GM18502 (cell line): ENCODE measurements at regions not wholly inside any gene's neighbourhood (a gene's known extent, or its start where the extent isn't known, plus 50 kb on each side); places are given as distances from the start of the nearest gene placed in this dataset.

Source experiments
- ATAC-seq: cut with Tn5 transposase; IDR thresholded peaks from one replicate; pipeline ENCODE4 v1.9.1; 2021; ENCODE audit warnings: mild to moderate bottlenecking; ENCODE audit not compliant: unreplicated experiment, poor library complexity

DNA sequence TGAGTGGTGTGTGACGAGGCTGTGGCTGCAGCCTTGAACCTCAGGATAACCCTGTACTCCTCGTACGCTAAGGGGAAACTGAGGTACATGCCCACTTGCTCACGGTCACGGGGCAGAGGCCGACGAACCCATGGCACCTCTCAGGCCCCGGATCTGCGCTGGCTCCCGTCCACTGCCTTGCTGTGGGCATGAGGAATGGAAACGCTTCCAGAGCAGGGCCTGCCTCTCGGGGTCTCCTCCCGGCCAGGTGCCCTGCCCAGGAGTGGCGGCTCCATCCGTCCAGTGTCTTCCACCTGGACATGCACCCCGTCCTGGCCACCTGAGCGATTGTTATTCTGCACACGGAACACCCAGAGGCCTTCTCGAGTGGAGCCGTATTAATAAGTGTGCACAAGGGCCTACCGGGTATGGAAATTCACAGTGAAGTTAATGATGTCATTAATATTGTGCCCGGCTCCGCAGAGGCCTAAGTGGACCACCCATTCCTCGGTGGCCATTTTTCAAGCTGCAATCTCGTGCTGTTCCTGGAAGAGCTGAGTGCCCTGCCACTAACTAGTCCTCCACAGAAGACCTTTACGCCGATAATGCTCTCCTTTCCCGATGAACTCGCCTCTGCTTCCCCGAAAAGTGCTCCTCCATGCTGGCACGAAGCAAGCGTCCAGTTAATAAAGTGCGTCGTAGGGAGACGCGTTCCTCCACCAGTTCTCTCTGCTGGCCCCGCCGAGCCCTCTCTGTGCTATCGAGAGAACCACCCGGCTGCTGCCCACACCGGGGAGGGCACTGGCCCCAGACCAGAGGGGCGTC, 927.9 kb downstream of the BRD1 start:
- no peak for ATAC-seq

DNA sequence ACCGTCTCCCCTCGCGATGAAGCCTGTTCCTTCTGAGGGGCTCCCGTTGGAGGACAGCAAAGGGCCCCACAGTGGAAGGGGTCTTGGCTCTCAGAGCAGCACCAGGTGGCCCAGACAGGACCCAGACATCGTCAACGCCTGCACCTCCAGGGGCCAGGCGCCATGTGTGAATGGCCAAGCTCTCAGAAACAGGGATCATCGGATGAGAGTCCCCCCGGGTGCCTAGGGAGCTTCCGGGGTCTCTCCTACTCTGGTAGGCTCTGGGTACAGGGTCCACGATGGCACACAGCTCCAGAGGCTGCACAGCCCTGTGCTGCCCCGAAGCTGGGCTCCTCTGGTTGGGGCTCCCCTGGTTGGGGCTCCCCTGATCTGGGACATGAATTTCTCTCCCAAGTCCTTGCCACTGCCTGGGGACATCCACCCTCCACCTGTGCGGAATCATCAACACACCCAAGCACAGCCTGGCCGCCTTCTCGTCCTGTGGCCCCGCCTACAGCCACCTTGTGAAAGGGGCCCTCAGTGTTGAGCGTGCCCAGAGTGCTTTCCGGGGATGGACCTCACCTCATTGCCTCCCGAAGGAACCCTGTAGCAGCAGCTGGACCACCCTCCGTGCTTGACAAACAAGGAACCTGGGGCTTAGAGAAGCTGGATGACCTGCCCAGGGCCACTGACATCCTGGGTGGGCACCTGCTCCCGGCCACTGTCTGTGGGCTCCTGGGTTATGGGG, 929.0 kb downstream of the BRD1 start:
- ATAC-seq, result no peak

DNA sequence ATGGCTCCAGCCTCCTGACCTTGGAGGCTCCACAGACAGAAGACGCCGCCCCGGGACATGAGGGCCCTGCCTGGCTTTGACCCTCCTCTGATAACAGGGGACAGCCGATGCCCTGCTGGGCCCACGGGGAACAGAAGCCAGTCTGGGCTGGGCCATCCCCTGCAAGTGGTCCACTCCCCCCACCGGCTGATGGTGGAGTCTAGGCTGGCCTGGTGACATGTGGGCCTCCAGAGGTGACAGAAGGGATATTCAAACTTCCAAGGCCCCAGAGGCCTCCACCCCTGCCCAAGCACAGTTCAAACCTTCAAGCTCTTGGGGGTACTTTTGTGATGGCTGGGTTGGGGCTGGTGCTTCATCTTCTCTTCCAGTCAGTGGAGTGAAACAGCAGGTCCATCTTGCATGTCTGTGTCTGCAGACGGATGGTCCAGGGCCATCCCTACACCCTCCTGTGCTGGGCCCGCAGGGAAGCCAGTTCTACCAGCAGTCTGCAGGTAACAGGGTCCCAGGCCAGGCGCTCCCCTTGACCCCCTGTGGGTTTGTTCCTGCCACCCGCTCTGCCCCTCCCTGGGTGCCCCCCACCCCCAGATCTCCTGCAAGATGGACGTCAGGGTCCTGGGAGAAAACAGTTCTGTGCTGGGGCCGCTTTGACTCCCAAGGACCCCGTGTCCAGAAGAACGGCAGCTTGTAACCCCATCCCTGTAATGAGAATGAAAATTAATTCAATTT, 929.9 kb downstream of the BRD1 start:
- no peak for ATAC-seq

DNA sequence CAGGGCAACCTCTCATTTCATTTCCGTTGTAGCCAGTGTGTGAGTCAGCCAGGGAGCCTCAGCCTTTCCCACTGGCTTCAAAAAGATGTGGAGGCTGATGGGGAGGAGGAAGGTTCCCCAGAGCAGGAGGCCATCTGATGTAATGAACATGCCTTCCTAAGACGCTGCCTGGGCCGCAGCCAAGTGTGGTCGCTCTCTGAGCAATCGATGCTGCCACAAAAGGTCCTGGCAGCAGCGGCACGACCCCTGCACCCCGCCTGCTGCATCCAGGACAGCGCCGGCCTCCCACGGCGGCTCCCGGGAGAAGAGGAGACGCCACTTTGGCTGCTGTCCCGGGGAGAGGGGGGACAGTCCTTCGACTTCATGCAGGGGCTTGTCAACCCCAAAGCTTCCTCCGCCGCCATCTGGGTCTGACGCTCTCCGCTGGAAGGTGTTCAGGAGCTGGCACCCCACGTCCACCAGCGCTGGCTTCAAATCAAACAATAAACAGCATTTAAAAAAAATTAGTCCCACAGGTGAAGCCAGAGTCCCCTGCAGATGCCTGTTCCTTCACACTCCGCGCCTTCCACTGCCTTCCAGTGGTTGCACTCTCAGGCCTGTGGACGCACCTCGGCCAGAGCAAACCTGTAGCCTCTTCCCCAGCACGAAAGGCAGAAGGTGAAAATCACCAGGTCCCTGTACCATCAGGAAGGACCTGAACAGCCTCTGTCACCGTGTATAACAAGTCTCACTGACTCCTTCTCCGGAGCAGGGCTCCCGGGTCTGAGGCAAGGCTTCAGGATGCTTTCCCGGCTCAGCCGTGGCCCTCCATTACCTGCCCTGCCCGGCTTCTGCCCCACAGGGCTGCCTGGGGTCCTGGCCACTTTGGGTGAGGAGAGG, 930.7 kb downstream of the BRD1 start:
- ATAC-seq, result no peak

DNA sequence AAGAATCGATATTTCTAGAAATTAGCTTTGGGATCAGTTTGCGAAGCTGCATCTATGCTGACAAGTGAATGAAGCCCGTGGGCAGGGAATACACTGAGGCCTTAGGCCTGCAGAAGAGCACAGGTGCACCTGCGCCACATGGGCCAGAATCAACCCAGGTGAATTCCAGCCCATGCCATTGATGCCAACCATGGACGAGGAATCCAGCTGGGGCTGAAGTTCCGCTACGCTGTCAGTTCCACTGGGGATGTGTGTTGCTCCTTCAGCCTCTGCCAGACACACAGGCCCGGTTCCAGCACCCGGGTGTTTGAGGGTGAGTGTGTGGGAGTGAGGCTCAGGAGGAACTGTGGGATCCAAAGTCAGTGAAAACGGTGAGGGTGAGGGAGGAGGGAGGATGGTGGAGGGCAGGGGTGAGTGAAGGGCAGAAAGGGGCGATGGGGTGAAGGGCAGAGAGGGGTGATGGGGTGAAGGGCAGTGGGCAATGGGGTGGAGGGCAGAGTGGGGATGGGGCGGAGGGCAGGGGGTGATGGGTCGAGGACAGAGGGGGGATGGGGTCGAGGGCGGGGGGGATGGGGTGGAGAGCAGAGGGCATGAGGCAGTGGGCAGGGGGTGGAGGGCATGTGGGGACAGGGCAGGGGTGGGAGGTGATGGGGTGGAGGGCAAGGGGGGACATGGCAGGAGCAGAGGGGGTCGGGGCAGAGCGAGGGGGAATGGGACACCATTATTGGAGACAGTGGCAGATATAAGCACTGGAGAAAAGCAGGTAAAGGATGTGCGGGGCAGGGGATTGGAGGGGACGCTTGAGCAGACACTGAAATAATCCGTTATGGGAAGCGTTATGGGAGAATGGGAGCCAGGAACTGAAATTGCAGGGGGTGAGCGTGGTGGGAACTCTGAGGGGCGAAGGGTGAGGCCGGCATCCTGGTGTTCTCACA, 931.6 kb downstream of the BRD1 start:
- no peak for ATAC-seq

DNA sequence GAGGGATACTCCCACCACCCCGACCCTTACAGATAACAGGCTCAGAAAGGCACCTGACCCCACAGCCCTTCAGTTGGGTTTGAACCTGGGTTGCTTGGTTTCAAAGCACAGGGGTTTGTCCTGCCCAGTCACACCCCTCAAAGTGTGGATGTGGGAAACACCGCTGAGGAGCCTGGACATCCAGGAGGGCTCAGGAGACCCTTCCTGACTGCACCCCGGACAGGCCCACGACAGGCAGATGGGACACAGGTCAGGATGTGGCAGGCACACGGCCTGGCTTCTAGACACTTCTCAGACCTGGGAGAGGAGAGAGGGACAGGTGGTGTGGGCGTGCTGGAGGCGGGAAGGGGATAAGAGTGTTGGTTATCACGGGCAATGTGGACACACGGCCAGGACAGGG, 932.3 kb downstream of the BRD1 start:
- ATAC-seq, result no peak

DNA sequence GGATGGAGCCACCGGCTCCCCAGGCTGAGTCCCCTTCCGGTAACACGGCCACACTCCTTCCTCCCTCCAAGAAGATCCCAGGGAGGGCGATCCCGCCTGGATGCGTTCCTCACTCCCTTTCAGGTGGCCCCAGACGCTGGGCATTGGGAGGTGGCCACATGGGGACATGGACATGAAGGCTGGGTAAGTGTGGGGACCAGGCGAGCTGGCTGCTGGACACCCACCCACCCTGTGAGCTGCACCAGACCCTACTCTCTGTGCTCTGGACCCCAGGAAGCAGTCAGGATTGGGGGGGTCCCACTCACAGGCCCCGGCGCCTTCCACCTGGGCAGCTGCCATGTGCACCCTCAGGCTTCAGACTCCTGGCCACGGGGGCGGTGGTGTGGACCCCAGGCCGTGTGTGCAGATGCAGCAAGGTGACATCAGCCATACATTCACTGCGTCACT, 932.8 kb downstream of the BRD1 start:
- no peak for ATAC-seq

DNA sequence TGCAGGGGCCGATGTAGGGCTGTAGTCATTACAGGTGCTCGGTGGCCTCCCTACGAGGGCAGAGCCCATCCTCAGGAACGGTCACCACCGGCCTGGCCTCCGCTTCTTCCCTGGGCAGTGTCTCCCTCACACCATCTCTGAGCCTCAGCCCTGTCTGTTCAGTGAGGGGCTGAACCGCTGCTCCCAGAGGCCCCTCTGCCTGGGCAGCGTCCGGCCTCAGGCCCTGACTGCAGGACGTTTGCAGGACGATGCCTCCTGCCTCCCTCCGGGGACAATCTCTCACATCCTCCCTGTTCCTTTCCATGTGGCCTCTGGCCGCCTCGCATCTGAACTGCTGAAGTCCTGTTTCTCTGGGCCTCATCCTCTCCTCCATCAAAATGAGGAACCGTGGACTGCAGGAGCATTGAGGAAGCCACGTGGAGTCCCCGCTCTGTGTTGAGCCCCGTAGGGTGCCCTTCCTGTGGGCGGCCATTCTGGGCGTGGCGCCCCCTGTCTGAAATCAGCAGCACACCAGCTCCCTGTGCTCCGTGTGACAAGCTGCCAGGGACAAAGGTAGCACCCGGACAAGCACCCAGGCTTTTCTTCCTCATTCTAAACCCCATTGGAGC, 933.5 kb downstream of the BRD1 start:
- no peak for ATAC-seq

DNA sequence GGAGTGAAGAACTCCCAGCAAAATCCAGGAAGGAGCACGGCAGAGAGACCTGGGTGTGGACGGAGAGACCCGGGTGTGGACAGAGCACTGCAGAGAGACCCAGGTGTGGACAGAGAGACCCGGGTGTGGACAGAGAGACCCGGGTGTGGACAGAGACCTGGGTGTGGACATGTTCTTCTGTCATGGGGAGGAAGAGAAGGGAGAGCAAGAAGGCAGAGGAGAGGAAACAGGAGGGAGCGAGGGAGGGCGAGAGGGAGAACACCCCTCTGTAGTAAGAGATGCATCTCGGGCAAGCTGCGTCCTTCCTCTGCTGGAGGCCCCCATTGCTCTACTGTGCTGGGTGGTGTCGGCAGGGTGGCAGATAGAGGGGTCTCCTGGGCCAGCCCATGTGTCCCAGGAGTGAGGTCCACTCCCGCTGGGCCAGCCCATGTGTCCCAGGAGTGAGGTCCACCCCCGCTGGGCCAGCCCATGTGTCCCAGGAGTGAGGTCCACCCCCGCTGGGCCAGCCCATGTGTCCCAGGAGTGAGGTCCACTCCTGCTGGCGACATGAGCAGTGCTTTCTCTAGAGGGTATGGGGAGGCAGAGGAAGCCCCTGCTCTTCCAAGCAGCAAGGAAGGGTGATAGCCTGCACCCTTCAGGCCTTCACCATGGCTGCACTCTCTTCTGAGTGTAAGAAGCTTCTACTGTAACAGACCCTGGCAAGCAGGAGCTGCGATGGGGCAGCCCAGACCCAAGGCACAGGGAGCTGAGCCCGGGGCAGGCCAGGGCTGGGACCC, 934.2 kb downstream of the BRD1 start:
- no peak for ATAC-seq

DNA sequence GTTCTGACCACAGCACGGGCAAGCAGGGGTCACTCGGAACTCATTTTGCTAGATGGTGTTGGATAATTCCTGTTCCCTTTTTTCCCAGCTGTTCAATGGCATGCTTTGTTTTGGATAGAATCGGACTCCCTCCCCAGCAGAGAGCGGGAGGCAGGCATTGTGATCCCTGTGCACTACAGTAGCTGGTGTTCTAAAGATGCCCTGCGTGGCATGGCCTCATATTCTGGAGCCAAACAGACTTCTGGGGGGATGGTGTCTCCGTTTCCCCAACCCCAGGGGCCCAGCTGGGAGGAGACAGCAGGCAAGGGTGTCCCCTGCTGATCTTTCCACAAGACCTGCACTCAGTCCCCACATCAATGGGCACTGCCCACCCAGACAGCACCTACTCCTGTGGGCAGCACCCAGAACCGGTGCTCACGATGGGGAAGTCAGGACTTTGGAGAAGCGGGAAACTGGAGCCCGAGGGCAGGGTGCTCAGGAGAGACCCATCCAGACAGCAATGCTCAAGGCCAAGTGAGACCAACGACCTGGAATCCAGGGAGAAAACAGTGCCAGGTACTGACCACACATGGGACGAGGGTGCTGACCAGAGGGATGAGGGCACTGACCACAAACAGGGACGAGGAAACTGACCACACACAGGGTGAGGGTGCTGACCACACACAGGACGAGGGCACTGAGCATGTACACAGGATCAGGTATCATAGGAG, 934.9 kb downstream of the BRD1 start:
- no peak for ATAC-seq

DNA sequence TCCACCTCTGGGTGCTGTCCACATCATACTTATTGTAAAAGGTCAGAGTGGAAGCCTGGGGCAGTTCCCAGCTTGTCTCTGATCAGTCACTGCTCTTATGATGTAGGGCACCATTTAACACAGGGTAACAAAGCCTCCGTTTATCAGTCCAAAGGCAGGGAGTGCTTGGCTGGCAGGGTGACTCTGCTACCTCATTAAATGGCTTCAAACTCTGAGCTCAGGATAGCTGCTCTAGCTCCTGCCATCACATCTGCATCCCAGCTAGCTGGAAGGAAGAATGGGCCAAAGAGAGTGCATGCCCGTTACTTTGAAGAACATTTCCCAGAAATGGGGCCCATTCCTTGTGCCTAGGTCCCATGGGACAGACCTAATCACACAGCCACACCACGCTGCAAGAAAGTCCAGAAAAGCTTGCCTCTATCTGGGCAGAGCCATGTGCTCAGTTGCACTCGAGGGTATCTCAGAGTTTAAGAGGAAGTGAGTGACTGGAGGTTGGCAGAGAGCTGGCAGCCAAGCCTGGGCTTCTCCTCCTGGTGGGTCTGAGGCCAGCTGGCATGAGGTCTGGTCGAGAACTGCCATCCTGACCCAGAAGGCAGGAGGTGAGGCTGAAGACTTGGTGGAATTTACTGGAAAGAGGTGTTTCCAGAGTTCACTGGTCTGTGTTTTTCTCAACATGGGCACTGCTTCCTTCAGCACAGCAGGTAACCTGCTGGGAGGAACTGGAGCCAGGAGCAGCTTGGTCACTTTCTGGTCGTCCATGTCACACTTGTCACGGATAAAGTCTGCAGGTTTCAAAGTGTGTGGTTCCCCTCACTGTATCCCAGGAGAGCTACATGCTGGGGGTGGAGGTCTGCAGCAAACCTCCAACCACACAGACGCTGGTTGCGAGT, 935.7 kb downstream of the BRD1 start:
- no peak for ATAC-seq

DNA sequence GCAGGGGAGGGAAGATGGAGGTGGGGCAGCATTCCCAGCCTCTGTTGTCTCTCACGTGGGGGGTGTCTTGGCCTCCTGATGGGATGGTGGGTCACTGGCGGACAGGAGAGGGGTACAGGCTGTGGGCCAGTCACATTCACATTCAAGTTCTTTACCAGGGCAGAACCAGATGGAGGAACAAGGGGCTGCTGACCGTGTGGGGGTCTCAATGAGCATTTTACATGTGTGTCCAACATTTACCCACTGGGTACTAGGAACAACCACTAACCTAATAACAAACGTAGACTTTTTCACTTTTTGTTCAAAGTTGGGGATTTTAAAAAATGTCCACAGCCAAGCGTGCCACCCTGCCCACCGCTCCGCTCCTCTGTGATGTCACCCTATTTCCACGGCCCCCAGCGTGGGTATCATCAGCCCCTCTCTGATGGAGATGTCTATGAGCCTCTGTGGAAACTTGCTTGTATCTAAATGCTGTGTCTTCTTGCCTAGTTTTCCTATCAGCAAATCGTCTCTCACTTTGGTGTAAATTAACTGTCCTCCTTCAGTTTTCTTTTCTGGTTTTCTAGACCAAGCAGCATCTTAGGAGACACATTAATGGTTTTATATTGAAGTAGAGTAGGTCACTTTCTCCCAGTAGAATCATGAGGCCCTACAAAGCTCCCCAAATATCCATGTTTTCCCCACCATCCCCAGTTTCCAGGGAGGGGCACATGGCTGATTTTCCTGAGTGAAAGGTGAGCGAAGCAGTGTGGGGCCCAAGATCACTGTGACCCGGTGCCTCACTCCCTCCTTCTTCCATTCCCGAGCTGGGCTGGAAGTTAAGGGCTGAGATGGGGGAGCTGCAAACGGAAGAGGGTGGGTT, 936.7 kb downstream of the BRD1 start:
- ATAC-seq, result no peak

DNA sequence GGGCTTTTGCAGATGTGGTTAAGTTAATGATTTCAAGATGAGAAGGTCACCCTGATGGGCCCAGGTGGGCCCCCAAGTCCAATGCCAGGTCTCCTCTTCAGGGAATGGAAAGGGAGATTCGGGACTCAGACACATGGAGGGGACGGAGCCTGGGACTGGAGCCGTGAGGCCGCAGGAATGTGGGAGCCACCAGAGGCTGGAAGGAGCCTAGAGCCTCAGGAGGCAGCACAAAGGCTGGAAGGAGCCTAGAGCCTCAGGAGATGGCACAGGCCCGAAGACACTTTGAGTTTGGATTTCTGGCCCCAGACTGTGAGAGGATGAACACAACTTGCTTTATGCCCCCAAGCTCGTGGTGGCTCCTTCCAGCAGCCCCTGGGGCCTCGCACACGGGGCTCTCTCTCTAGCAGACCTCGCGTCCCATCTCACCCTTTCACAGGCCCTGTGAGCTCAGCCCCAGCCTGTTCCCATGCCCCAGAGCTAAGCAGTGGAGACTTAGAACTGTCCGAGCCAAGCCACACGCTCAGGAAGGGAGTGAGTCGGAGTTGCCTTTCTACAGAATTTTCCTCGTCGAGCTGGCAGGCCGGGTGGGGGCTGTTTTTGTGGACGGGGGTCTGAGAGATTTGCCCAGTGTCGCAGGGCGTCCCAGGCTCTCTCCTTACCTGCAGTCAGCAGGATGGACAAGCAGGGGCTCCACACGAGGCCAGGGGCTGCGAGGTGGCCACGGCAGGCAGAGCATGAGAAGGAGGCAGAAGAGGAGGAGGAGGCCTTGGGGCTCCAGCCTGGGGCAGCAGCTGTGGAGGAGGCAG, 937.6 kb downstream of the BRD1 start:
- no peak for ATAC-seq

DNA sequence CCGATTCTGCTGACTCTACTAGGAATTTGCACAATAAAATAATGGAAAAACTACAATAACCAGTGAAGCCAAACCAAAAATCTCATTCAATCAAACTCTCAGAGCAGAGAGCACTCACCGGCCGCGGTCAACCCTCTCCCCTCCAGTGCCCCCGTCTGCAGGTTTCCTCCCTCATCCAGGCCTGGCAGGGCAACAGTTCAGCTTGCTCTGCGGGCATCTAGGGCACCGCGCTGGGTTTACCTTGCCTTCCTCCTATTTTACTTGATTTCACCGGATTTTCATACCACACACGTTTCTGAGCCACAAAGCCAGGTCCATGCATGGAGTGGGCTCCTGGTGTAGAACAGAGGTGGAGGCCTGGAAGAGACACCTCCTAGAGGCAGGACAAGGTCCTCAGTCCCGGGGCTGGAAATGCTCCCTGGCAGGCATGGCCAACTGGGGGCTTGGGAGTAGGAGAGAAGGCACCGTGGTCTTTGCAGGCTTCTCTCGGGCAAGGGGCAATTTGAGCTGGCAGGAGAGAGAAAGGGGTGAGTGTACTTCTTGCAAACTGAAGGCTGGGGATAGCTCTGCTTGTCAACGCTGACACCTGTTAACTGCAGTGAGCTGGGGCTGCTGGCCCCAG, 938.4 kb downstream of the BRD1 start:
- no peak for ATAC-seq
